ENCODE measurements at regions not wholly inside any gene's neighbourhood (a gene's known extent, or its start where the extent isn't known, plus 50 kb on each side); places are given as distances from the start of the nearest gene placed in this dataset.

GRCh38 chr12:59155448-59155847 lies 235.1 kb upstream of the LRIG3 start:
- Histone ChIP-seq H3K14ac (ENCODE audit: insufficient read depth, low read length) (no peak overlapping the region), H3K79me2 (ENCODE audit: insufficient read depth, low read length) (no peaks in the 10 kb centered on the region), H2BK5ac (ENCODE audit: insufficient read length, low read length) (no peak overlapping the region), H3K4me1 (ENCODE audit: insufficient read depth, low read length) (no peaks in the 10 kb centered on the region), H2AK5ac (ENCODE audit: insufficient read length, low read length) (no peak overlapping the region), H2BK12ac (ENCODE audit: insufficient read length, low read depth, low read length) (no peak overlapping the region), H2BK15ac (ENCODE audit: low read depth, low read length) (no peak overlapping the region), H4K5ac (ENCODE audit: insufficient read length, low read depth, low read length) (no peak overlapping the region), H3K23ac (ENCODE audit: insufficient read length, low read depth, low read length) (no peak overlapping the region), H2AFZ (ENCODE audit: low read length) (no peak overlapping the region), H3K23me2 (ENCODE audit: insufficient read length, low read depth, low read length, poor library complexity, severe bottlenecking) (no peaks in the 10 kb centered on the region), H3K56ac (ENCODE audit: insufficient read length, low read depth, low read length) (no peak overlapping the region), H3K9me3 (ENCODE audit: control insufficient read depth, low read depth, low read length) (no peaks in the 10 kb centered on the region), H4K20me1 (ENCODE audit: control insufficient read depth, insufficient read depth, insufficient read length) (no peaks in the 10 kb centered on the region), H3K27ac (ENCODE audit: insufficient read length, low read depth, low read length) (no peak overlapping the region), H3K4ac (ENCODE audit: low read depth, low read length) (no peak overlapping the region), H2BK120ac (ENCODE audit: low read depth, low read length, poor library complexity, severe bottlenecking) (no peak overlapping the region), H2BK20ac (ENCODE audit: low read depth, low read length, poor library complexity, severe bottlenecking) (no peak overlapping the region), H4K91ac (ENCODE audit: insufficient read length, low read depth, low read length) (no peak overlapping the region), H3T11ph (ENCODE audit: low read length) (no peak overlapping the region), H3K9ac (ENCODE audit: extremely low read depth, insufficient read length, low read length) (no peak overlapping the region), H3K79me1 (ENCODE audit: insufficient read depth, low read depth, low read length, poor library complexity, severe bottlenecking) (no peaks in the 10 kb centered on the region), H4K8ac (replicated peaks; ENCODE audit: insufficient read length, low read depth, low read length) (no peak overlapping the region), H3K18ac (ENCODE audit: insufficient read length, low read depth, low read length) (no peak overlapping the region), H3K27me3 (ENCODE audit: insufficient read depth, low read length) (no peaks in the 10 kb centered on the region), H3K4me2 (ENCODE audit: insufficient read depth, insufficient read length, low read length) (no peak overlapping the region)
- H3K4me1 Mint-ChIP-seq, result peaks cover 5 to 8% of the 10 kb centered on the region in 2 experiments; a peak in 3 of 4 replicates
- no peak overlapping the region for H3K4me3 Mint-ChIP-seq
- no peaks in the 10 kb centered on the region for H3K27me3 Mint-ChIP-seq (ENCODE audit: low read depth)
- H3K9me3 Mint-ChIP-seq, result peaks cover 7 to 14% of the 10 kb centered on the region in 2 experiments
- H3K27ac Mint-ChIP-seq, result no peak overlapping the region
- peaks cover 0 to 8% (median 2%) of the 10 kb centered on the region in 3 experiments; a peak in 4 of 7 replicates for H3K36me3 Mint-ChIP-seq (ENCODE audit: insufficient read depth in 1 of 3, low read depth in 3 of 3)
- TF ChIP-seq CTCF (conservative IDR thresholded peaks at IDR 0.05), result no peak
- no peak for DNase-seq
